Colonic mucosa (tissue), 4 donors: ENCODE measurements at regions not wholly inside any gene's neighbourhood (a gene's known extent, or its start where the extent isn't known, plus 50 kb on each side); places are given as distances from the start of the nearest gene placed in this dataset.
A peak's percentile ranks its signal among the peaks of the same experiment; 100 is the strongest.

Experiments used
- DNase-seq: peaks from one replicate; pipeline ENCODE4 v3.0.0-alpha.2; 2020
- H3K27ac ChIP-seq: fragments of 200-600 bp; one replicate; pipeline ENCODE4 v1.8.0; 2021
- H3K27me3 ChIP-seq: fragments of 200-600 bp; one replicate; pipeline ENCODE4 v1.8.0; 2021
- H3K36me3 ChIP-seq: fragments of 200-600 bp; one replicate; pipeline ENCODE4 v1.8.0; 2021
- H3K4me1 ChIP-seq: fragments of 200-600 bp; one replicate; pipeline ENCODE4 v1.8.0; 2021; ENCODE audit warnings: mild to moderate bottlenecking
- H3K4me3 ChIP-seq: fragments of 200-600 bp; one replicate; pipeline ENCODE4 v1.8.0; 2021
- H3K9ac ChIP-seq, 2 donors: one replicate each; pipeline ENCODE4 v1.7.0; 2013; ENCODE audit warnings: control low read depth in 2 of 2, low read depth in 2 of 2, low read length in 2 of 2
- H3K9me3 ChIP-seq: fragments of 200-600 bp; one replicate; pipeline ENCODE4 v1.8.0; 2021
- CTCF ChIP-seq: fragments of 200-600 bp; IDR thresholded peaks from one replicate; pipeline ENCODE4 v1.8.0; 2022; ENCODE audit warnings: antibody characterized with exemption, mild to moderate bottlenecking
- intact Hi-C: fragments of 100-400 bp; cut with DNase I; formaldehyde crosslinking; loops from one replicate; pipeline ENCODE4 v1.14.1; 2022
- donor health status: healthy.
- donor health status: DM: no; HTN: no; CAD: no.
- donor health status: DM: no; HTN: no; CAD: no.

GRCh38 chr10:78584266-78584665 is 484.5 kb upstream of the ZMIZ1 start:
- no peak for DNase-seq
- Histone ChIP-seq H3K4me3 (no peak overlapping the region), H3K27me3 (no peaks in the 10 kb centered on the region), H3K4me1 (peaks cover 3% of the 10 kb centered on the region), H3K9me3 (no peaks in the 10 kb centered on the region), H3K27ac (no peak overlapping the region), H3K9ac (no peak overlapping the region), H3K36me3 (no peaks in the 10 kb centered on the region)
- intact Hi-C loops, result no loop called here
- no peak for TF ChIP-seq CTCF

- Histone ChIP-seq H3K27me3 (no peaks in the 10 kb centered on the region), H3K9me3 (no peaks in the 10 kb centered on the region), H3K36me3 (no peaks in the 10 kb centered on the region), H3K9ac (no peak overlapping the region), H3K4me3 (no peak overlapping the region), H3K4me1 (peaks cover 3% of the 10 kb centered on the region), H3K27ac (no peak overlapping the region)
- intact Hi-C loops, result no loop called here
- no peak for TF ChIP-seq CTCF
- no peak for DNase-seq
Measured at GRCh38 chr10:78584681-78585080, 484.1 kb upstream of the ZMIZ1 start.

GRCh38 chr10:78585952-78586351 is 482.8 kb upstream of the ZMIZ1 start:
- Histone ChIP-seq H3K4me3 (no peak overlapping the region), H3K9me3 (no peaks in the 10 kb centered on the region), H3K27ac (no peak overlapping the region), H3K4me1 (peaks cover 3% of the 10 kb centered on the region), H3K9ac (no peak overlapping the region), H3K36me3 (no peaks in the 10 kb centered on the region), H3K27me3 (no peaks in the 10 kb centered on the region)
- no peak for TF ChIP-seq CTCF
- intact Hi-C loops, result no loop called here
- DNase-seq, result no peak

- peak; percentile 33 for DNase-seq
- Histone ChIP-seq H3K36me3 (no peaks in the 10 kb centered on the region), H3K4me1 (peaks cover 3% of the 10 kb centered on the region), H3K4me3 (no peak overlapping the region), H3K9ac (no peak overlapping the region), H3K27me3 (no peaks in the 10 kb centered on the region), H3K27ac (no peak overlapping the region), H3K9me3 (no peaks in the 10 kb centered on the region)
- intact Hi-C loops, result no loop called here
- TF ChIP-seq CTCF, result no peak
Measured at GRCh38 chr10:78588194-78588811, 480.5 kb upstream of the ZMIZ1 start.

- peak; percentile 61 for DNase-seq
- Histone ChIP-seq H3K27me3 (no peaks in the 10 kb centered on the region), H3K4me3 (no peak overlapping the region), H3K9me3 (no peaks in the 10 kb centered on the region), H3K4me1 (peaks cover 3% of the 10 kb centered on the region), H3K27ac (peak overlapping the region; percentile 45), H3K9ac (peak overlapping the region in 1 of 2 donors; percentile 12), H3K36me3 (no peaks in the 10 kb centered on the region)
- no peak for TF ChIP-seq CTCF
- intact Hi-C loops, result no loop called here
Measured at GRCh38 chr10:78589687-78590086, 479.1 kb upstream of the ZMIZ1 start.
